GM18507 (cell line): ENCODE measurements at regions not wholly inside any gene's neighbourhood (a gene's known extent, or its start where the extent isn't known, plus 50 kb on each side); places are given as distances from the start of the nearest gene placed in this dataset.
"Not testable (repeated sequence)": the region's sequence is repeated elsewhere in the genome, so short reads cannot be mapped to it uniquely, and the experiment has no call there.

Source experiments
- DNase-seq: peaks from one replicate; pipeline ENCODE4 v3.0.0; 2011; ENCODE audit warnings: low read depth; ENCODE audit not compliant: insufficient read length; ENCODE audit errors: extremely low spot score
- FAIRE-seq: peaks from 2 replicates; lab custom pipeline; 2011; peaks lifted over from hg19 to GRCh38; lab: Jason Lieb, UNC

GRCh38 chr19:28168557-28168956 is 1044.4 kb downstream of the UQCRFS1 start:
- no peak for DNase-seq
- no peak for FAIRE-seq

- DNase-seq (no peak), FAIRE-seq (no peak)
These were observed 1046.9 kb downstream of the UQCRFS1 start for GRCh38 chr19:28166025-28166424.

DNA sequence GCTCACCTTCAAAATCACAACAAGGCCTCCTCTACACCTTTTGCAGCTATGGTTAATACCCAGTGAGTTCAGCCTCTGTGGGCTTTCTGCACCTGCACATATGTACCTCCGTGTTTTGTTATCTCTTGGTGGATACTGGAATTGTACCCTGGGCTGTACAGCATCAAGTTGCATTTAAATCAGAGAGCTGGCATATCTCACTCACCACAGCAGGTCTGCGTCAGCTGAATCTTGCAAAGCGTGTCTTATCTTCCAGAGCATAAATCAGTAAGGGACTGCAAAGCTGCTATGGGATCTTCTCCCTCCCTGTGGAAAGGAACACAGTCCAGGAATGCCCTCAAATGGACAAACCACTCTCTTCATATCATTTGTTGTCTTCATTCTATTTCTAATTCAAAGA is 1048.7 kb downstream of the UQCRFS1 start:
- no peak for FAIRE-seq
- DNase-seq: no peak

- no peak for FAIRE-seq
- DNase-seq: no peak
These were observed 1053.9 kb downstream of the UQCRFS1 start for GRCh38 chr19:28159065-28159464.

DNA sequence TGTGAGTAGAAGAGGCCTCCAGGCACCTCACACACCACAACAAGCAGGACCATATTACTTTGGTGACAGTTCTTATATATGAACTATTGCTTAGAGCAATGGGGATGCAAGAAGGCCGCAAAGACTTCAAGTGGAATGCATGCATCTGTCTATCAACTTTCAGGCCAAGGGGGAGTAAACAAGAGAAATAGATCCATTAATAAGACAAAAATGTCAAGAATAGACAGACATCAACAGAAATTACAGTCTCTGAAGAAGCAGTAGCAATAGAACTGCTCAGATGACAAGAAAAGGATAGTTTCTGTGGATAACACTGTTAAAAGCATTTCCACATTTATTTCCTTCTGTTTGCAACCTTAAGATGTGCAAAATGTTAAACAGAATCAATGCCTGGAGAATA is 1057.7 kb downstream of the UQCRFS1 start:
- FAIRE-seq: no peak
- no peak for DNase-seq

GRCh38 chr19:28154077-28154476 is 1058.9 kb downstream of the UQCRFS1 start:
- no peak for DNase-seq
- FAIRE-seq: no peak

DNA sequence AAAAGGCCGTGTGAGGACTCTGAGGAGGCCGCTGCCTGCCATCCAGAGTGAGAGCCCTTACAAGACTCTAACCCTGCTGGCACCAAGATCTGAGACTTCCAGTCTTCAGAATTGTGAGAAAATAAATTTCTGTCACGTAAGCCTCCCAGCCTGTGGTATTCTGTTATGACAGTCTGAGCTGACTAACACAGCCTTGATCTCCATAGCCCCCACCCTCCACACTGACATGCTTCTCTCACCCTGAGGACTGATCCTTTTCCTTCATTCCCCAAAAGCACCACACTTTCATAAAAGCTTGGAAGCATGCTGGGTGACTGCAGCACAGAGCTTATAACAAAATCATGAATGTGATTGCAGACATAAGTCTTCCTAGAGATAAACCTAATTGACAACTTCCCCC is 1059.8 kb downstream of the UQCRFS1 start:
- DNase-seq (no peak), FAIRE-seq (no peak)

GRCh38 chr19:28152195-28152594 is 1060.8 kb downstream of the UQCRFS1 start:
- DNase-seq (no peak), FAIRE-seq (no peak)

GRCh38 chr19:28150129-28150528 is 1062.8 kb downstream of the UQCRFS1 start:
- no peak for FAIRE-seq
- DNase-seq: no peak

GRCh38 chr19:28148554-28148953 is 1064.4 kb downstream of the UQCRFS1 start:
- DNase-seq: no peak
- no peak for FAIRE-seq

DNA sequence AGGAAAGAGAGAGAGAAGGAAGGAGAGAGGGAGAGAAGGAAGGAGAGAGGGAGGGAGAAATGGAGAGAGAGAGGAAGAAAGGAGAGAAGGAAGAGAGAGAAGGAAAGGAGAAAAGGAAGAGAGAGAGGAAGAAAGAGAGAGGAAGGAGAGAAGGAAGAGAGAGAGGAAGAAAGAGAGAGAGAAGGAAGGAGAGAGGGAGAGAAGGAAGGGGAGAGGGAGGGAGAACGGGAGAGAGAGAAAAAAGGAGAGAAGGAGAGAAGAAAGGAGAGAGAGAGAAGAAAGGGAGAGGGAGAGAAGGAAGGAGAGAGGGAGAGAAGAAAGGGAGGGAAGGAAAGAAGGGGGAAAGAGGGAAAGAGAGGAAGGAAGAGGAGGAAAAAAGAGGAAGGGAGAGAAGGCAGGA is 1070.7 kb downstream of the UQCRFS1 start:
- DNase-seq: no peak
- FAIRE-seq: no peak

DNA sequence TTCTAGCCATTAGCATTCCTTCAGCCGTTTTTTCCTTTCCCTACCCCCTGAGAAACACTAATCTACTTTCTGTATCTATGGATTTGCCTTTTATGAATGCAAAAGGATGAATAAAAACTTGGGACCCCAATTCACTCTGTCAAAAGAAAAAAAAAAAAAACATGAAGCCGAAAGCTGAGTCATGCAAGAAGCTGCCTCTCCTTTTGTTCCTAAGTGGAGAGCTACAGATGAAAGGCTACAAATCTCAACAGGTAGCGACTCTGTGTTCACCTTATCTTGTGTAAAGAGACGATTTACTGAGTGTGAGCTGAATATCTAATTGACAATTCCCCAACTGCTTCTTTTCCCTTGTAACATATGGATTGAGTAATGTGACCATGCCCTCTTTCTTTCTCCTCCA is 1072.8 kb downstream of the UQCRFS1 start:
- FAIRE-seq (no peak), DNase-seq (no peak)

DNA sequence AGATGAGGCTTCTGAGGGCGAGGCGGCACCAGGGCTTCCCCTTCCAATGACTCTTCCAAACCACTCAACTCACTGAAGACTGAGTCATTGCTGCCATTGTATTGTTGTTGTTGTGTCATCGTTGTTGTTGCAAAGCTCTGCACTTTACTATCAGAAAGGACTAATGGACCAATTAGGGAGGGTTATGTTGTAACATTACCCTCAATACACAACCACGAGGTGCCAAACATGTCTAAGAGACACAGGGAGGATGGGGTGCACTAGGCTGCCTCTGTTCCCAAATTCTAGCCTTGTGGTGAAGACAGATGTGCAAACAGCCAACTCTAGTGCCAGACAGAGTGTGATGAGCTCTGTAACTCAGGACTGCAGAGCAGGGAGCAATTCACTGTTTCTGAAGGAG is 1075.2 kb downstream of the UQCRFS1 start:
- FAIRE-seq (no peak), DNase-seq (no peak)

DNA sequence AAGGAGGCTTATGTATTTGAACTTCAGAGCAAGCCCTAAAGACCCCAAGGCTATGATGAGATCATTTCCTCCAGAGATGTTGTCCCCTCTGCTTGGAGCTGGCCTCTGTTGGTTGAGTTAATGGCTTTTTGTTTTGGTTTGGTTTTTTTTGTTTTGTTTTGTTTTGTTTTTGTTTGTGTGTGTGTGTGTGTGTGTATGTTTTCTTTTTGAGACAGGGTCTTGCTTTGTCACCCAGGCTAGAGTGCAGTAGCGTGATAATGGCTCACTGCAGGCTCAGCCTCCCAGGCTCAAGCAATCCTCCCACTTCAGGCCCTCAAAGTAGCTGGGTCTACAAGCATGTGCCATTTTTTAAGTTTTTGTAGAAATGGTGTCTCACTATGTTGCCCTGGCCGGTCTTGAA is 1076.2 kb downstream of the UQCRFS1 start:
- DNase-seq (no peak), FAIRE-seq (no peak)

- DNase-seq (no peak), FAIRE-seq (no peak)
These were observed 1077.1 kb downstream of the UQCRFS1 start for GRCh38 chr19:28135825-28136224.

DNA sequence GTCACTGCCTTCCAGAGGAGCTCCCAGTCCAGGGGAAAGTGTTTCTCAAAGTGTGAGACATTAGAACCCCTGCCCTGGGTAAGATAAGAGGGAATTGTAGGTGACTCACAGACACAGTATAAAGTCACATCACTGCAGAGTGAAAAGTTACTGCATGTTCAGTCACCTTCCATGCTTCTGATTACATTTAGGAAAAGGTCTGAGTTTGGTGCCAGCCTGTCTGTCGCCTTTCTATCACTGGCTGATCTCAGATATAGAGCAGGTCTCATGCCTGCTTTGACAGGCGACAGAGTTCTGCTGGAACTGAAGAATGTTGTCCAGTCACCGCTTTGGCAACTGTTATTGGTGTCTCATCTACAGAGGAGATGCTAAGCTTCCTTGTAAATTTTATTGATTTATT is 1078.6 kb downstream of the UQCRFS1 start:
- DNase-seq (no peak), FAIRE-seq (no peak)

DNA sequence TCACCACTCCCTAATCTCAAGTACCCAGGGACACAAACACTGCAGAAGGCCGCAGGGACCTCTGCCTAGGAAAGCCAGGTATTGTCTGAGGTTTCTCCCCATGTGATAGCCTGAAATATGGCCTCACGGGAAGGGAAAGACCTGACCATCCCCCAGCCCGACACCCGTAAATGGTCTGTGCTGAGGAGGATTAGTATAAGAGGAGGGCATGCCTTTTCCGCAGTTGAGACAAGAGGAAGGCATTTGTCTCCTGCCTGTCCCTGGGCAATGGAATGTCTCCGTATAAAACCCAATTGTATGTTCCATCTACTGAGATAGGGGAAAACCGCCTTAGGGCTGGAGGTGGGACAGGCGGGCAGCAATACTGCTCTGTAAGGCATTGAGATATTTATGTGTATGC is 1082.1 kb downstream of the UQCRFS1 start:
- FAIRE-seq, DNase-seq: not testable (repeated sequence)

GRCh38 chr19:28130066-28130511 is 1082.9 kb downstream of the UQCRFS1 start:
- no peak for DNase-seq
- FAIRE-seq: no peak

- FAIRE-seq (no peak), DNase-seq (no peak)
These were observed 1084.6 kb downstream of the UQCRFS1 start for GRCh38 chr19:28128341-28128740.

DNA sequence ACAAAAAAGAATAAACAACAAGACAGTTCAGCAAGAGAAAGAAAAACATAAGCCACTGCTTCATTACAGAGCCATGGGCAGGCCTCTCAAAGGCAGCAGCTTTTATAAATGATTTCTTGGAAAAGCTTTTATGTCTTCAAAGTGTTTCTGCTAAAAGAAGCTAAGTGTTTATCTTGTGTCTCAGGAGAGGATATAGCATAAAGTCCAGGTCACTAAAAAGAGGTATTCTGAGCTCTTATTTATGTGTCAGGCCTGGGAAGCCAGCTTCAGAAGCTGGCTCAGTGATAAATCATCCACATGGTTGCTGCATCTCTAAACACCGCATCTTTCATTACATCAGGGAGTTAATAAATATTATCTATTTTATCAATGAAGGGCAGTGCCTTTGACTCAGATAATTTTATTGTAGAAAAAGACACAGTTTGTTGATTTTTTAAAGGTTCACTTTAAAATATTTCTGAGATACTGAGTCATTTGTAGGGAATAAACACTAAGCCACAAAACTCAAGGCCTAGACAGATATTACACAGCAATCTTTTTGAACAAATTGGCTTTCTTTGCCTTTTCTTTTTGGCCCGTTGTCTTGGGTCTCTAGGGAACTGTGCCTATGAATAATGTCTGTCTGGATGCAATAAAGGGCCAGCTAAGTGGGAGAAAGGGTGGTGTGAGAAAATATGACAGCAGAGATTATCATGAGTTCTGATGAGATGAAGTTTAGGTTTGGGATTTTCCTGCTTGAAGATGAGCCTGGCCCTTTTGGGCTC is 1086.6 kb downstream of the UQCRFS1 start:
- FAIRE-seq: no peak
- no peak for DNase-seq

- FAIRE-seq: no peak
- no peak for DNase-seq
These were observed 1090.2 kb downstream of the UQCRFS1 start for GRCh38 chr19:28122734-28123133.

DNA sequence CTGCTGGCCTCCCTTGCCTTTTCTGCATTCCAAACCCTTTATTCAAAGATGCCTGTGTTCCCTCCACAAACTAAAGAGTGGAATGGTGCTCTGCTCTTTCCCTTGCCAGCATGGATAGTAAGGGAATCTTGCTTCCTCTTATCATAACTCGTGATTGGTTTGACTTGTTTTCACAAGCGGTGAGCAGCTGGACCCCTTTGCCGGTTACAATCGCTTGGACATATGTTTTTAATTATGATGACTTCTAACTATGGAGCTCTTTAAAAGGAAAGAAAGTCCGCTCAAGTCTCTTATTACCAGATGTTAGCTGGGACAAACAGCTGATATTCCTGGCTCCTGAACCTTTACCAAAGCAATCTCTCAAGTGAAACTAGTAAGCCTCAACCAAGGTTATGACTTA is 1094.7 kb downstream of the UQCRFS1 start:
- DNase-seq: no peak
- FAIRE-seq: no peak
